Small intestine (tissue), 7 donors: ENCODE measurements at regions not wholly inside any gene's neighbourhood (a gene's known extent, or its start where the extent isn't known, plus 50 kb on each side); places are given as distances from the start of the nearest gene placed in this dataset.

ENCODE experiments used
- DNase-seq, 2 donors: peaks; one replicate each; pipeline versions ENCODE4 v3.0.0 to v3.0.0-alpha.2; 2013
- FAIRE-seq: peaks from 2 replicates; lab custom pipeline; 2012; peaks lifted over from hg19 to GRCh38; lab: Jason Lieb, UNC
- H3K27ac ChIP-seq, 3 donors: one replicate each; pipeline ENCODE4 v1.5.1; 2013; ENCODE audit warnings: low read length in 2 of 3, mild to moderate bottlenecking in 2 of 3, control low read depth in 1 of 3, inconsistent platforms in 1 of 3, low read depth in 1 of 3, moderate library complexity in 1 of 3
- H3K27me3 ChIP-seq, 3 donors: one replicate each; pipeline ENCODE4 v1.6.1; 2013; ENCODE audit warnings: low read length in 3 of 3, inconsistent platforms in 1 of 3; ENCODE audit not compliant: control insufficient read depth in 3 of 3, insufficient read depth in 3 of 3
- H3K36me3 ChIP-seq, 3 donors: one replicate each; pipeline ENCODE4 v1.6.1; 2013; ENCODE audit warnings: low read length in 3 of 3, inconsistent platforms in 1 of 3, low read depth in 1 of 3, mild to moderate bottlenecking in 1 of 3, moderate library complexity in 1 of 3; ENCODE audit not compliant: control insufficient read depth in 3 of 3, insufficient read depth in 2 of 3
- H3K4me1 ChIP-seq, 3 donors: one replicate each; pipeline ENCODE4 v1.6.1; 2013; ENCODE audit warnings: low read length in 2 of 3, inconsistent platforms in 1 of 3, low read depth in 1 of 3, mild to moderate bottlenecking in 1 of 3, moderate library complexity in 1 of 3; ENCODE audit not compliant: control insufficient read depth in 3 of 3, insufficient read depth in 2 of 3
- H3K4me3 ChIP-seq, 3 donors: one replicate each; pipeline ENCODE4 v1.5.1; 2013; ENCODE audit warnings: low read length in 3 of 3, control low read depth in 1 of 3, inconsistent platforms in 1 of 3, low read depth in 1 of 3, mild to moderate bottlenecking in 1 of 3, moderate library complexity in 1 of 3
- H3K9me3 ChIP-seq, 2 donors: one replicate each; pipeline ENCODE4 v1.6.1; 2013; ENCODE audit warnings: low read depth in 1 of 2, low read length in 1 of 2; ENCODE audit not compliant: control insufficient read depth in 2 of 2, insufficient read depth in 1 of 2
- WGBS, 3 donors: extraction: QIAGEN DNeasy Blood & Tissue Kit; methylation state at CpG; one replicate each; pipeline ENCODE4 v1.1.7; 2013; 5-methylcytosine and 5-hydroxymethylcytosine counted together
- donor health status: healthy with polysubstance abuse.
- donor health status: control.
- donor health status: control.
- donor health status: Bipolar disorder and iron deficiency.
- donor health status: healthy.

DNA sequence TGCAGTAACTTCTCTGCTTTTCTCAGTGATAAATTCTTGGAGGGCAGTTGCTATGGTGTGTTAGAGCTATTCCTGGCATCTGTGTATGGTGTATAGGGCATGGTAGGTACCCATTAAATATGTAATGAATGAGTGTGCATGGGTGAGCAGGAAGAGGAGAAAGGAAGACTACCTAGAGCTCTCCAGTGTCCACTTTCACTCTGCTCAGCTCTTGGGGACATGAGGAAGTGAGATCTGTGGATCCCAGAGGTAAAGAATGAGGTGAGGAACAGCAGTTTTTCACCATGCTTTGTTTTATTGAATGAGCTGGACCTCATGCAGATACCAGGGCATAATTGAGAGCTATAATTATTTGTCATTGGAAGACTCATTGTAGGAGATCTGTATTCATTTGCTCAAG lies 444.8 kb upstream of the RGS6 start:
- H3K27me3 ChIP-seq: no peaks in the 10 kb centered on the region
- H3K36me3 ChIP-seq: peaks cover 0 to 5% (median 3%) of the 10 kb centered on the region in 3 donors
- FAIRE-seq: no peak

GRCh38 chr14:71487941-71488340 lies 444.3 kb upstream of the RGS6 start:
- Histone ChIP-seq H3K36me3 (peaks cover 0 to 5% (median 3%) of the 10 kb centered on the region in 3 donors), H3K4me3 (no peak overlapping the region), H3K27ac (no peak overlapping the region), H3K27me3 (no peaks in the 10 kb centered on the region), H3K4me1 (peaks cover 4 to 11% (median 6%) of the 10 kb centered on the region in 3 donors), H3K9me3 (no peaks in the 10 kb centered on the region)
- DNase-seq (no peak), FAIRE-seq (no peak)
- WGBS, 3 donors: 48 to 68% (median 51%) methylated on average over 2 of the region's 2 CpGs

More for the DNA sequence above, 444.8 kb upstream of the RGS6 start:
- H3K9me3 ChIP-seq: no peaks in the 10 kb centered on the region
- no peak overlapping the region for H3K4me3 ChIP-seq
- H3K27ac ChIP-seq: no peak overlapping the region
- peaks cover 4 to 11% (median 6%) of the 10 kb centered on the region in 3 donors for H3K4me1 ChIP-seq
- no peak for DNase-seq

DNA sequence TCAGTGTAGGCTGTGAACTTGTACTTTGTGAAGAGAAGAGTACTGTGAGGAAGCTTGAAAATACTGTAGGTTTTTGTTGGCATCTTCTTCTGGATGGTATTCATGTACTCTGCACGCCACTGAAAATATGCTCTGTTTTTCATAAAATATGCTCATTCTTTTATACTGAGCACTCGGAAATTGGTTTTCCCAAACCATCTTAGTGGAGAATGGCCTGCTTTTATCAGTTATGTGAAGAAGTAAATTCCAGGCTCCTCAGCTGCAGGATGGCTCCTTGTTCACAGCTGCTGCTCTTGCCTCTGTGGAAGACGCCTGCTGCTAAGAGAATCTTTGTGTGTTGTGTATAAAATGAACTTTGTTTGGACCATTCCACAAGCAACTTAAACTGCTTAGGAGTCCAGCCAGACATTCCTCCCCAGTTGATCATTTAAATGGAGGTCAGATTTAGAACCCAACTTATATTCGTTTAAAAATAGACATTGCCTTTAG lies 443.5 kb upstream of the RGS6 start:
- Histone ChIP-seq H3K4me3 (no peak overlapping the region), H3K9me3 (no peaks in the 10 kb centered on the region), H3K36me3 (peaks cover 0 to 3% (median 2%) of the 10 kb centered on the region in 3 donors), H3K4me1 (peaks cover 4 to 11% (median 6%) of the 10 kb centered on the region in 3 donors), H3K27ac (peak overlapping the region in 1 of 3 donors; percentile 5), H3K27me3 (no peaks in the 10 kb centered on the region)
- FAIRE-seq (no peak), DNase-seq (no peak)
- 61 to 71% (median 69%) methylated on average over 4 of the region's 4 CpGs for WGBS, 3 donors

DNA sequence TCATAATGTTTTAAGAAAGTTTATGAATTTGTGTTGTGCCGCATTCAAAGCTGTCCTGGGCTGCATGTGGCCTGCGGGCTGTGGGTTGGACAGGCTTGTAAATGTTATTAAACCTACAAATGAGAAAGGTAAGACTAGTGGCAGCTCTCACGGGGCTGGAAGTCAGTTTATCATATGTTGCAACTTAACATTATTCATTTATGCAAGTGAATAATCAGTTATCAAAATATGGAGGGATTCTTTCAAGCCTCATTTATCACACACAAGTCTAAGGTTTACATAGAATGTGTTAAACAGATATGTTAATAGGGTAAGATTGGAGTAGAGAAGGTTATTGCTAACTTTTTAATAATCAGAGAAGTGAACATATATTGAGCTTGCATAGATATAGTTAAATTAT lies 442.5 kb upstream of the RGS6 start:
- FAIRE-seq: peak; percentile 57
- H3K36me3 ChIP-seq: peaks cover 0 to 2% (median 0%) of the 10 kb centered on the region in 3 donors
- 95 to 99% (median 97%) methylated on average over 3 of the region's 3 CpGs for WGBS, 3 donors

GRCh38 chr14:71491931-71492330 lies 440.3 kb upstream of the RGS6 start:
- Histone ChIP-seq H3K4me1 (peaks cover 3 to 11% (median 4%) of the 10 kb centered on the region in 3 donors), H3K4me3 (no peak overlapping the region), H3K27me3 (no peaks in the 10 kb centered on the region), H3K9me3 (peaks cover 0 to 5% of the 10 kb centered on the region in 2 donors), H3K36me3 (no peaks in the 10 kb centered on the region), H3K27ac (no peak overlapping the region)
- FAIRE-seq (no peak), DNase-seq (no peak)
- WGBS, 3 donors: 81 to 93% (median 90%) methylated on average over 6 of the region's 6 CpGs

More for the DNA sequence above, 442.5 kb upstream of the RGS6 start:
- no peaks in the 10 kb centered on the region for H3K27me3 ChIP-seq
- peaks cover 4 to 11% (median 6%) of the 10 kb centered on the region in 3 donors for H3K4me1 ChIP-seq
- no peak for DNase-seq
- H3K27ac ChIP-seq: no peak overlapping the region
- H3K4me3 ChIP-seq: no peak overlapping the region
- no peaks in the 10 kb centered on the region for H3K9me3 ChIP-seq

DNA sequence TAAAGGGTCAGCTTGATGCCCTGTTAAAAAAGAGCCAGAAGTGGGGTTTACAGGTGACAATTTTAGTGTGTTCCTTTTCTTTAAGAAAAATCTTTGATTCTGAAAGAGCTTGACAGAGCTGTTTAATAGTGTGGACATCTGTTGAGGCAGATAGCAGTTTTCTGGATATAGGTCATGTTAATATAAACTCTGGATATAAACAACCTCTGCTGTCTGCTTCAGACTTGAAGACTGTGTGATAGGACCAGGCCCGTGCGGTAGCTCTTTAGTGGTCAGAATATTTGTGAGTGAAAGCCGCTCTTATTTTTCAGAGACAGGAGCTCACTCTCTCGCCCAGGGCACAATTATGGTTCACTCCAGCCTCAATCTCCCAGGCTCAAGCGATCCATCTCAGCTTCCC lies 439.9 kb upstream of the RGS6 start:
- Histone ChIP-seq H3K27me3 (no peaks in the 10 kb centered on the region), H3K27ac (no peak overlapping the region), H3K4me1 (peaks cover 3 to 11% (median 4%) of the 10 kb centered on the region in 3 donors), H3K4me3 (no peak overlapping the region), H3K9me3 (peaks cover 0 to 5% of the 10 kb centered on the region in 2 donors), H3K36me3 (no peaks in the 10 kb centered on the region)
- DNase-seq (no peak), FAIRE-seq (no peak)
- 72 to 97% (median 79%) methylated on average over 5 of the region's 5 CpGs for WGBS, 3 donors

DNA sequence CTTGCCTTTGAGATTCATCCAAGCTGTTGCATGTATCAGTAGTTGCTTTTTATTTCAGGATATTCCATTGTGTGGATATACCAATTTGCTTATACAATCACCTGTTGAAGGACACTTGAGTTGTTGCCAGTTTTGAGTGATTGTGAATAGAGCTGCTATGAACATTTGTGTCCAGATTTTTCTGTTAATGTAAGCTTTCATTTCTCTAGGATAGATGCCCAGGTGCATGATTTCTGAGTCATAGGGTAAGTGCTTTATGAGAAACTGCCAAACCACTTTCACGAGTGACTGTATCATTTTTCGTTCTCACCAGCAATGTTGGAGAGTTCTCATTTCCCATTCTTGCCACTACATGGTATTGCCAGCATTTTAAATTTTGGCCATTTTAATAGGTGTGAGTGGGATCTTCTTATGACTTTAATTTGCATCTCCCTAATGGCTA lies 434.6 kb upstream of the RGS6 start:
- H3K4me1 ChIP-seq: no peaks in the 10 kb centered on the region
- 33 to 45% (median 40%) methylated on average over 2 of the region's 2 CpGs for WGBS, 3 donors
- DNase-seq (no peak), FAIRE-seq (no peak)
- peaks cover 0 to 5% of the 10 kb centered on the region in 2 donors for H3K9me3 ChIP-seq
- H3K36me3 ChIP-seq: no peaks in the 10 kb centered on the region
- H3K4me3 ChIP-seq: no peak overlapping the region
- H3K27ac ChIP-seq: no peak overlapping the region
- H3K27me3 ChIP-seq: no peaks in the 10 kb centered on the region

- no peak for FAIRE-seq
- 49 to 69% (median 63%) methylated on average over 1 of the region's 1 CpG for WGBS, 3 donors
- DNase-seq: no peak
- H3K4me3 ChIP-seq: no peak overlapping the region
- H3K4me1 ChIP-seq: no peaks in the 10 kb centered on the region
- no peak overlapping the region for H3K27ac ChIP-seq
- H3K27me3 ChIP-seq: no peaks in the 10 kb centered on the region
- no peaks in the 10 kb centered on the region for H3K36me3 ChIP-seq
- peaks cover 0 to 5% of the 10 kb centered on the region in 2 donors for H3K9me3 ChIP-seq
Observed at GRCh38 chr14:71498212-71498611, 434.0 kb upstream of the RGS6 start.

DNA sequence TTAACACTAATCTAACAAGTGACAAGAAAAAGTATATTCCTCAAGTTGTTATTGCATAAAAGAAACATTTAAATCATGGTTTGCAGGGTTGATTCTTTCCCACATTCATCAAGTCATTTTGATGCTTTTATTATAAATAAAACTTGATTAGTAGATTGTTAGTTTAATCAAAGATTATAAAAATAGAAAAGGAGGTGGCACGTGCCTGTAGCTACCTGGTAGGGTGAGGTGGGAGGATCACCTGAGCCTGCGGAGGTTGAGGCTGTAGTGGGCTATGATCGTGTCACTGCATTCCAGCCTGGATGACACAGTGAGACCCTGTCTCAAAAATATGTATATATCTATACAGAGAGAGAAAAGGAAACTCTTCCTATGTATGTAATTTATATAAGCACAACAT lies 433.2 kb upstream of the RGS6 start:
- Histone ChIP-seq H3K9me3 (peaks cover 0 to 5% of the 10 kb centered on the region in 2 donors), H3K4me1 (no peaks in the 10 kb centered on the region), H3K4me3 (no peak overlapping the region), H3K27ac (no peak overlapping the region), H3K36me3 (no peaks in the 10 kb centered on the region), H3K27me3 (no peaks in the 10 kb centered on the region)
- DNase-seq: no peak
- no peak for FAIRE-seq
- WGBS, 3 donors: 86 to 97% (median 89%) methylated on average over 3 of the region's 3 CpGs
